Kidney capillary endothelial cell (primary cell): ENCODE measurements at regions not wholly inside any gene's neighbourhood (a gene's known extent, or its start where the extent isn't known, plus 50 kb on each side); places are given as distances from the start of the nearest gene placed in this dataset.
"Not testable (repeated sequence)": the region's sequence is repeated elsewhere in the genome, so short reads cannot be mapped to it uniquely, and the experiment has no call there.

Source experiments
- DNase-seq: peaks from one replicate; pipeline ENCODE4 v3.0.0-alpha.2; 2018; ENCODE audit warnings: low spot score

- DNase-seq: no peak
Observed at GRCh38 chr10:59454171-59454919, 92.0 kb upstream of the FAM13C start.

- DNase-seq: no peak
Observed at GRCh38 chr10:59448616-59449015, 86.3 kb upstream of the FAM13C start.

- DNase-seq: no peak
Observed at GRCh38 chr10:59435707-59436106, 73.4 kb upstream of the FAM13C start.

GRCh38 chr10:59434463-59435321 is 72.3 kb upstream of the FAM13C start:
- DNase-seq: peak; percentile 69

- DNase-seq: no peak
Observed at GRCh38 chr10:59433720-59434428, 71.5 kb upstream of the FAM13C start.

GRCh38 chr10:59432207-59432900 is 70.0 kb upstream of the FAM13C start:
- DNase-seq: peak; percentile 22

- DNase-seq: not testable (repeated sequence)
Observed at GRCh38 chr10:59413795-59414194, 51.4 kb upstream of the FAM13C start.
